Chondrocyte (in vitro differentiated cells): ENCODE measurements at regions not wholly inside any gene's neighbourhood (a gene's known extent, or its start where the extent isn't known, plus 50 kb on each side); places are given as distances from the start of the nearest gene placed in this dataset.

Experiments
- DNase-seq: peaks from one replicate; pipeline ENCODE4 v3.0.0; 2021; ENCODE audit warnings: mixed read lengths, low spot score
- H3K27ac Mint-ChIP-seq: one replicate; pipeline ENCODE4 v1.8.0; 2021; ENCODE audit warnings: mild to moderate bottlenecking, moderate library complexity, mixed read lengths; ENCODE audit not compliant: unreplicated experiment
- H3K27me3 Mint-ChIP-seq: 2 replicates; pipeline ENCODE4 v1.8.0; 2021; ENCODE audit warnings: low read depth, mixed read lengths
- H3K36me3 Mint-ChIP-seq: 2 replicates; pipeline ENCODE4 v1.8.0; 2021; ENCODE audit warnings: low read depth, mixed read lengths
- H3K4me1 Mint-ChIP-seq: 2 replicates; pipeline ENCODE4 v1.8.0; 2021; ENCODE audit warnings: low read depth, mild to moderate bottlenecking, mixed read lengths
- H3K4me3 Mint-ChIP-seq: one replicate; pipeline ENCODE4 v1.8.0; 2021; ENCODE audit warnings: mild to moderate bottlenecking, moderate library complexity, mixed read lengths; ENCODE audit not compliant: unreplicated experiment
- H3K9me3 Mint-ChIP-seq: 2 replicates; pipeline ENCODE4 v1.8.0; 2021; ENCODE audit warnings: low read depth, mixed read lengths
- TF ChIP-seq, protein P1 (sequence below): fragments of 200-600 bp; sonication (generic); IDR thresholded peaks from 2 replicates; pipeline ENCODE4 v1.5.0; 2021; ENCODE audit warnings: antibody characterized with exemption, mild to moderate bottlenecking, moderate library complexity

DNA sequence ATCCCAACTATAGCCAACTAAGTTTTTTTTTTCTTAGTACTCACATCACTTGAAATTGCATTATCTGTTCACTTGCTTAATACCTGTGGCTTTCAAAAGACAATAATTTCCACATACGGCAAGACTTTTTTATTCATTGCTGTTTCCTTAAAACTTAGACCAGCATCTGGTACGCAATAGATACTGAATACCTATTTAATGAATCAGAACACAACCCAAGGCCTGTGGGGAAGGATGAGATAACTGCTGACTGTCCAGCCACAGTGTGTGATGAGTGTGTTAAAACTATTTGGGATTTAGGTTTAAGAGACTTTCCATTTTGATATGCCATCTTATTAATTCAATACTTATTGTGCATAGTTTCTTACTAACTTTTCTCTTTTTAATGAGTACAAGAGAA lies 988.7 kb downstream of the NTRK3 start:
- Mint-ChIP-seq H3K27me3 (no peaks in the 10 kb centered on the region), H3K4me3 (no peak overlapping the region), H3K4me1 (no peaks in the 10 kb centered on the region), H3K36me3 (no peaks in the 10 kb centered on the region), H3K9me3 (peaks cover 10% of the 10 kb centered on the region), H3K27ac (no peak overlapping the region)
- TF ChIP-seq, protein P1, sequence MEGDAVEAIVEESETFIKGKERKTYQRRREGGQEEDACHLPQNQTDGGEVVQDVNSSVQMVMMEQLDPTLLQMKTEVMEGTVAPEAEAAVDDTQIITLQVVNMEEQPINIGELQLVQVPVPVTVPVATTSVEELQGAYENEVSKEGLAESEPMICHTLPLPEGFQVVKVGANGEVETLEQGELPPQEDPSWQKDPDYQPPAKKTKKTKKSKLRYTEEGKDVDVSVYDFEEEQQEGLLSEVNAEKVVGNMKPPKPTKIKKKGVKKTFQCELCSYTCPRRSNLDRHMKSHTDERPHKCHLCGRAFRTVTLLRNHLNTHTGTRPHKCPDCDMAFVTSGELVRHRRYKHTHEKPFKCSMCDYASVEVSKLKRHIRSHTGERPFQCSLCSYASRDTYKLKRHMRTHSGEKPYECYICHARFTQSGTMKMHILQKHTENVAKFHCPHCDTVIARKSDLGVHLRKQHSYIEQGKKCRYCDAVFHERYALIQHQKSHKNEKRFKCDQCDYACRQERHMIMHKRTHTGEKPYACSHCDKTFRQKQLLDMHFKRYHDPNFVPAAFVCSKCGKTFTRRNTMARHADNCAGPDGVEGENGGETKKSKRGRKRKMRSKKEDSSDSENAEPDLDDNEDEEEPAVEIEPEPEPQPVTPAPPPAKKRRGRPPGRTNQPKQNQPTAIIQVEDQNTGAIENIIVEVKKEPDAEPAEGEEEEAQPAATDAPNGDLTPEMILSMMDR: no peak
- no peak for DNase-seq

DNA sequence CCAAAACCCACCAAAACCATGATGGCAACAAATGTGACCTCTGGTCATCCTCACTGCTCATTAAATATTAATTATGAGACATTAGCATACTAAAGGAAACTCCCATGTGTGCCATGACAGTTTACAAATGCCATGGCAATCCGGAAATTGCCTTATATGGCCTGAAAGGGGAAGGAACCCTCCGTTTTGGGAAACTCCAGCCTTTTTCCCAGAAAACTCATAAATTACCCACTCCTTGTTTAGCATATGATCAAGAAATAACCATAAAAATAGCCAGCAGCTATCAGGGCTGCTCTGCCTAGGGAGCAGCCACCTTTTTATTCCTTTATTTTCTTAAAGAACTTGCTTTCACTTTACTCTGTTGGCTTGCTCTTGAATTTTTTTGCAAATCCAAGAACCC lies 992.7 kb downstream of the NTRK3 start:
- H3K27ac Mint-ChIP-seq: no peak overlapping the region
- no peaks in the 10 kb centered on the region for H3K36me3 Mint-ChIP-seq

DNA sequence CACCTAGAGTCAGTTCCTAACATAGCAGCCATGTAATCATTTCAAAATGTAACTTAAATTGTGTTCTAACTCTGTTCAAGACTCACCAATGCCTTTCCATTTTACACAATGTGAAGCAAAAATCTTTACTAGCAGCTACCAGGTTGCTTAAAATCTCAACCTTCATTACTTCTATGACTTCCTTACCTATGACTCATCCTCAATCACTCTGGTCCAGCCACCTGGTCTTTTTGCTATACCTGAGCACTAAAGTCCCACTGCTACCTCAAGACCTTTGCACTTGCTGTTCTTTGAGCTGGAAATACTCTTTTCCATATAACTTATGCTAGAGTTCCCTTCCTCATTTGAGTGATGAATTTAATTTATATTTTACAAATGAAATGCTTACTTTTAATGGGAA lies 993.2 kb downstream of the NTRK3 start:
- Mint-ChIP-seq H3K4me3 (no peak overlapping the region), H3K4me1 (no peaks in the 10 kb centered on the region), H3K27ac (no peak overlapping the region), H3K36me3 (no peaks in the 10 kb centered on the region), H3K27me3 (no peaks in the 10 kb centered on the region), H3K9me3 (peaks cover 31% of the 10 kb centered on the region)
- TF ChIP-seq, protein P1: no peak
- DNase-seq: no peak

More for the DNA sequence above, 992.7 kb downstream of the NTRK3 start:
- Mint-ChIP-seq H3K4me3 (no peak overlapping the region), H3K4me1 (no peaks in the 10 kb centered on the region), H3K27me3 (no peaks in the 10 kb centered on the region), H3K9me3 (peaks cover 26% of the 10 kb centered on the region)
- no peak for DNase-seq
- TF ChIP-seq, protein P1: no peak

DNA sequence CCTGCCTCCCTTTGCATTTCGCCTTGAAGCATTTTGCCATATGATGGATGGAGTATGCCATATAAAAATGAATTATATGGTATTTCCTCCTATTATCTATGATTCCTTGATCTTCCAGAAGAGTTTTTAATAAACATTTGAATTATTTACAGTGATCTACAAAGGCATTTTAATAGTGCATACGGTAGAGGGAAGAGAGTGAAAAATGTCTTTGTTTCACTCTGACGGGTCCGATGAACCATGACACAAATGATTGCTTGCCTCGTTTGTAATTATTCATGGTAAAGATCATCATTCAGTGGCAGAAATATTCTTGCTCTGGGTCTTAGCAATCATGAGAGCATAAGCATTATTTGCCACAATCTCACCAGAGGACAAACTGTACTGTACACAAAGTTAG lies 1010.9 kb downstream of the NTRK3 start:
- DNase-seq: no peak
- Mint-ChIP-seq H3K4me1 (no peaks in the 10 kb centered on the region), H3K27ac (no peak overlapping the region), H3K27me3 (no peaks in the 10 kb centered on the region), H3K4me3 (no peak overlapping the region), H3K9me3 (no peaks in the 10 kb centered on the region), H3K36me3 (no peaks in the 10 kb centered on the region)
- TF ChIP-seq, protein P1: no peak

DNA sequence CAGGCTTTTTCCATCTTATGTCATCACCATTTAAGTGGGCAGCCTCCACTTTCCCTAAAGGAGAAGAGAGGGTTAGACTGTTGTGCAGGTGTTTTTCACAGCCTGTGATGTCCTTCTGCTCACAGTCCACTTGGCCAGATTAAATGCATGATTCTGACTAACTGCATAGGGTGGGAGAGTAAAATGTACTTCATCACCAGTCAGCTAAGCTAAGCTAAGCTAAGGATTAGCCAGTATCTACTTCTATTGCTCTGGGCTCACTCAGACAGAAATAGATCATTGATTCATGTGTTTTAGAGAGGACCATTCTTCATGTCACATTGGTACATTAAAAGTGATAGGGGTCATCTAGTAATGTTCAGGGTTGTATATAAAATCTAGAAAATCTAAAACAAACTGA lies 1013.1 kb downstream of the NTRK3 start:
- H3K4me1 Mint-ChIP-seq: no peaks in the 10 kb centered on the region
- H3K9me3 Mint-ChIP-seq: no peaks in the 10 kb centered on the region
- TF ChIP-seq, protein P1: no peak
- H3K27me3 Mint-ChIP-seq: no peaks in the 10 kb centered on the region
- no peak for DNase-seq
- no peak overlapping the region for H3K27ac Mint-ChIP-seq
- H3K4me3 Mint-ChIP-seq: no peak overlapping the region
- no peaks in the 10 kb centered on the region for H3K36me3 Mint-ChIP-seq
